ENCODE measurements at regions not wholly inside any gene's neighbourhood (a gene's known extent, or its start where the extent isn't known, plus 50 kb on each side); places are given as distances from the start of the nearest gene placed in this dataset.
A peak's percentile ranks its signal among the peaks of the same experiment; 100 is the strongest.

GRCh38 chr3:180804916-180805315 is 107.6 kb upstream of the FXR1 start:
- H3K79me2 ChIP-seq (ENCODE audit: low read length): no peaks in the 10 kb centered on the region
- H3K9me2 ChIP-seq (replicated peaks; ENCODE audit: insufficient read depth, low read length): no peaks in the 10 kb centered on the region
- H3K4me1 ChIP-seq (ENCODE audit: low read length): peaks cover 19% of the 10 kb centered on the region
- H3K27me3 ChIP-seq (replicated peaks; ENCODE audit: insufficient read depth, low read length): no peaks in the 10 kb centered on the region
- no peak overlapping the region for H2AFZ ChIP-seq (ENCODE audit: low read length)
- no peak overlapping the region for H3K4me2 ChIP-seq (ENCODE audit: low read depth, low read length)
- H3F3A ChIP-seq (ENCODE audit: insufficient read depth, low read length): peaks cover 16% of the 10 kb centered on the region
- no peak overlapping the region for H3K27ac ChIP-seq (ENCODE audit: low read length)
- no peak for DNase-seq
- H3K9ac ChIP-seq (ENCODE audit: low read length): no peak overlapping the region
- no peak overlapping the region for H3K4me3 ChIP-seq (ENCODE audit: low read length)
- no peaks in the 10 kb centered on the region for H3K9me3 ChIP-seq (replicated peaks; ENCODE audit: insufficient read depth, low read length)
- TF ChIP-seq CTCF (IDR thresholded peaks at IDR 0.05; ENCODE audit: low read length) (0 out of 2 replicates have a peak, but pooled peaks have one; percentile 12), EZH2 (optimal IDR thresholded peaks at IDR 0.05; ENCODE audit: low read depth, low read length) (no peak)
- no peaks in the 10 kb centered on the region for H3K36me3 ChIP-seq (replicated peaks; ENCODE audit: insufficient read depth, low read length)
- no peaks in the 10 kb centered on the region for H4K20me1 ChIP-seq (ENCODE audit: insufficient read depth, low read length)

DNA sequence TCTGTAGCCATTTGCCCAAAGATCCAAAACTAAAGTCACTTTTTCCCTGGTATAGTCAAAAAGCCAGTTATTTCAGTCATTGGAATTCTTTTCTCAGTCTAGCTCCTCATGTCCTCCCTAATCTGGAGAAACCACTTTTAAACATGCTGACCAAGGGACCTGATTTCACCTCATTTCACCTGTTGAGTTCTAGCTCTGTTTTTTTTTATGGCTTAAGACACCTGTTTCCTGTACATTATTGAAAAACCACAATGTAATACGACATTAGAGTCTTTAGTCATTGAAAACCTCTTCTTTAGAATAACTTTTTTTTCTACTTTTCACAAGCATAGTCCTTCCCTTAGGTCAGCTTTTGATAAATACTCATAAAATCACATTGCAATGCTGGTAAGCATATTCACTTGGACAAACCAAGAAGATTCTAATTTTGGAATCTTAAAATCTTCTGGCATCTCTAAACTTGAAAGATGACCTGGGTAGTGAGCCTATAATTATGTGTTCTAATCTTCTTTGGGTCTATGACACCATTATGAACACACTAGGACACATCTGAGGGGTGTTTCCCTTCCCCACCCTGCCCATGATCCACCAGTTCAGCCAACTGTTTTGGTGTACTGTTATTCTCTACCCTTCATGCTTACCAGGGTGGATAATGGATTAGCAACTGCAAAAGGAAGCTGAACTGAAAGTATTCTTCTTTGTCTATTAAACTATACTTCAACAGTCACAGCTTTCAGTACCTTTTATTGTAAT is 103.5 kb upstream of the FXR1 start:
- Histone ChIP-seq H3K9me2 (replicated peaks; ENCODE audit: insufficient read depth, low read length) (no peaks in the 10 kb centered on the region), H3K27ac (ENCODE audit: low read length) (peak overlapping the region; percentile 80), H3K9ac (ENCODE audit: low read length) (peak overlapping the region; percentile 29), H3F3A (ENCODE audit: insufficient read depth, low read length) (peaks cover 19% of the 10 kb centered on the region), H2AFZ (ENCODE audit: low read length) (peak overlapping the region; percentile 13), H3K9me3 (replicated peaks; ENCODE audit: insufficient read depth, low read length) (no peaks in the 10 kb centered on the region), H3K36me3 (replicated peaks; ENCODE audit: insufficient read depth, low read length) (no peaks in the 10 kb centered on the region), H4K20me1 (ENCODE audit: insufficient read depth, low read length) (no peaks in the 10 kb centered on the region), H3K4me1 (ENCODE audit: low read length) (peaks cover 24% of the 10 kb centered on the region), H3K4me2 (ENCODE audit: low read depth, low read length) (peak overlapping the region; percentile 70), H3K27me3 (replicated peaks; ENCODE audit: insufficient read depth, low read length) (no peaks in the 10 kb centered on the region), H3K79me2 (ENCODE audit: low read length) (no peaks in the 10 kb centered on the region), H3K4me3 (ENCODE audit: low read length) (peak overlapping the region; percentile 9; the same call in 1 of the 2 replicates)
- peak; percentile 88 for DNase-seq
- TF ChIP-seq EZH2phosphoT487 (IDR thresholded peaks at IDR 0.05; ENCODE audit: low read length) (no peak), CTCF (IDR thresholded peaks at IDR 0.05; ENCODE audit: low read length) (no peak), EZH2 (optimal IDR thresholded peaks at IDR 0.05; ENCODE audit: low read depth, low read length) (no peak)

DNA sequence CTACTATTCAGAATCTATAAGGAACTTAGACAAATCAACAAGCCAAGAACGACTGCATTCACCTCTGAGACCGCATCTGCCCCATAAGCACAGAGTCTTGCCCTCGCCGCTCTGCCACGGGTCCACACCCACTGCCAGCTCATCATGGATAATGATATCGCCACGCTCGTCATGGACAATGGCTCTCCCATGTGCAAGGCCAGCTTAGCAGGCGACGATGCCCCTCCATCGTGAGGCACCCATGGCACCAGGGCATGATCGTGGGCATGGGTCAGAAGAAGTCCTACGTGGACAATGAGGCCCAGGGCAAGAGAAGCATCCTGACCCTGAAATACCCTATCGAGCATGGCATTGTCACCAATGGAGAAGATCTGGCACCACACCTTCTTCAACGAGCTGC is 92.1 kb upstream of the FXR1 start:
- Histone ChIP-seq H4K20me1 (ENCODE audit: insufficient read depth, low read length) (no peaks in the 10 kb centered on the region), H3K4me1 (ENCODE audit: low read length) (no peaks in the 10 kb centered on the region), H2AFZ (ENCODE audit: low read length) (no peak overlapping the region), H3K36me3 (replicated peaks; ENCODE audit: insufficient read depth, low read length) (no peaks in the 10 kb centered on the region), H3K4me2 (ENCODE audit: low read depth, low read length) (no peak overlapping the region), H3F3A (ENCODE audit: insufficient read depth, low read length) (no peaks in the 10 kb centered on the region), H3K9ac (ENCODE audit: low read length) (no peak overlapping the region), H3K9me2 (replicated peaks; ENCODE audit: insufficient read depth, low read length) (no peaks in the 10 kb centered on the region), H3K9me3 (replicated peaks; ENCODE audit: insufficient read depth, low read length) (no peaks in the 10 kb centered on the region), H3K79me2 (ENCODE audit: low read length) (no peaks in the 10 kb centered on the region), H3K27me3 (replicated peaks; ENCODE audit: insufficient read depth, low read length) (no peaks in the 10 kb centered on the region), H3K27ac (ENCODE audit: low read length) (no peak overlapping the region), H3K4me3 (ENCODE audit: low read length) (no peak overlapping the region)
- TF ChIP-seq EZH2phosphoT487 (IDR thresholded peaks at IDR 0.05; ENCODE audit: low read length) (no peak), CTCF (IDR thresholded peaks at IDR 0.05; ENCODE audit: low read length) (no peak), EZH2 (optimal IDR thresholded peaks at IDR 0.05; ENCODE audit: low read depth, low read length) (no peak)
- no peak for DNase-seq
